Effector memory CD8-positive, alpha-beta T cell (primary cell): ENCODE measurements at regions not wholly inside any gene's neighbourhood (a gene's known extent, or its start where the extent isn't known, plus 50 kb on each side); places are given as distances from the start of the nearest gene placed in this dataset.
"Not testable (repeated sequence)": the region's sequence is repeated elsewhere in the genome, so short reads cannot be mapped to it uniquely, and the experiment has no call there.

Source experiments
- ATAC-seq: fragments of 150-1000 bp; cut with Tn5 transposase; replicated peaks from 2 replicates; pipeline ENCODE4 v1.10.0; 2021; ENCODE audit warnings: mild to moderate bottlenecking, moderate library complexity
- DNase-seq, 3 experiments: peaks; one replicate each; pipeline ENCODE4 v3.0.0; 2021
- H3K27ac Mint-ChIP-seq, 2 donors: one replicate each; pipeline ENCODE4 v1.8.0; 2022; ENCODE audit warnings: mild to moderate bottlenecking in 2 of 2, mixed read lengths in 2 of 2, moderate library complexity in 2 of 2
- H3K27me3 Mint-ChIP-seq, 2 donors: one replicate each; pipeline ENCODE4 v1.8.0; 2022; ENCODE audit warnings: mixed read lengths in 2 of 2
- H3K36me3 Mint-ChIP-seq: one replicate; pipeline ENCODE4 v1.8.0; 2022; ENCODE audit warnings: mild to moderate bottlenecking, moderate library complexity, mixed read lengths; ENCODE audit not compliant: insufficient read depth
- H3K4me1 Mint-ChIP-seq, 2 donors: one replicate each; pipeline ENCODE4 v1.8.0; 2022; ENCODE audit warnings: low read depth in 2 of 2, mixed read lengths in 2 of 2
- H3K4me3 Mint-ChIP-seq, 2 donors: one replicate each; pipeline ENCODE4 v1.8.0; 2022; ENCODE audit warnings: mild to moderate bottlenecking in 2 of 2, mixed read lengths in 2 of 2, moderate library complexity in 2 of 2
- H3K9me3 Mint-ChIP-seq, 2 donors: one replicate each; pipeline ENCODE4 v1.8.0; 2022; ENCODE audit warnings: mixed read lengths in 2 of 2

DNA sequence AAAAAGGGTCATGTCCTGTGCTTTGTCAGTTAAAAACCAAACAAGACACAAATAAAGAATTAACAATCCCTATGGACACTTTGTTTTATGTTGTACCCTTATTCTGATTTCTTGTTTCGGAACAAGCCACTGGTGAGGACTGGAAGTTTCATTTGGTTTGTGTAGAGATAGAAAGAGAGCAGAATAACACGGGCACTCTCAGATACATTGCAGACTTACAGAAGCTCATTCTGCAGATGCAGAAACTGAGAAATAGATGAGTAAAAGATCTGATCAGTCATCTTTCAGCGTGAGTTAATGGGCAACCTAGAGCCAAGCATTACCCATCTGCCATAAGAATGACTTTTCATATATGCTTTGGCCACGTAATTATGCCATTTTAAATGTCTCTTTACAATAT is 407.6 kb downstream of the RAB38 start:
- H3K27ac Mint-ChIP-seq = no peak overlapping the region
- no peak for DNase-seq

DNA sequence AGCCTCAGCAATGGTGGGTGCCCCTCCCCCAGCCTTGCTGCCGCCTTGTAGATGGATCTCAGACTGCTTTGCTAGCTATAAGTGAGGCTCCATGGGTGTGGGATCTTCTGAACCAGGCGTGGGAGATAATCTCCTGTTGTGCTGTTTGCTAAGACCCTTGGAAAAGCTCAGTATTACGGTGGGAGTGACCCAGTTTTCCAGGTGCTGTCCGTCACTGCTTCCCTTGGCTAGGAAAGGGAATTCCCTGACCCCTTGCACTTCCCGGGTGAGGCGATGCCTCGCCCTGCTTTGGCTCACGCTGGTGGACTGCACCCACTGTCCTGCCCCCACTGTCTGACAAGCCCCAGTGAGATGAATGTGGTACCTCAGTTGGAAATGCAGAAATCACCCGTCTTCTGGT is 411.2 kb downstream of the RAB38 start:
- H3K4me3 Mint-ChIP-seq, H3K9me3 Mint-ChIP-seq, ATAC-seq, DNase-seq, H3K27me3 Mint-ChIP-seq, H3K27ac Mint-ChIP-seq, H3K4me1 Mint-ChIP-seq, H3K36me3 Mint-ChIP-seq: not testable (repeated sequence)

More for the DNA sequence above, 407.6 kb downstream of the RAB38 start:
- no peaks in the 10 kb centered on the region for H3K36me3 Mint-ChIP-seq
- ATAC-seq = no peak
- no peak overlapping the region for H3K4me3 Mint-ChIP-seq
- H3K9me3 Mint-ChIP-seq = peaks cover 0 to 6% of the 10 kb centered on the region in 2 donors
- no peaks in the 10 kb centered on the region for H3K27me3 Mint-ChIP-seq
- H3K4me1 Mint-ChIP-seq = no peaks in the 10 kb centered on the region

- H3K27me3 Mint-ChIP-seq = no peaks in the 10 kb centered on the region
- H3K36me3 Mint-ChIP-seq = no peaks in the 10 kb centered on the region
- H3K27ac Mint-ChIP-seq = no peak overlapping the region
- H3K9me3 Mint-ChIP-seq = peaks cover 0 to 2% of the 10 kb centered on the region in 2 donors
- no peak for ATAC-seq
- no peak overlapping the region for H3K4me3 Mint-ChIP-seq
- H3K4me1 Mint-ChIP-seq = no peaks in the 10 kb centered on the region
- no peak for DNase-seq
Observed at GRCh38 chr11:87754685-87755084, 420.6 kb downstream of the RAB38 start.

DNA sequence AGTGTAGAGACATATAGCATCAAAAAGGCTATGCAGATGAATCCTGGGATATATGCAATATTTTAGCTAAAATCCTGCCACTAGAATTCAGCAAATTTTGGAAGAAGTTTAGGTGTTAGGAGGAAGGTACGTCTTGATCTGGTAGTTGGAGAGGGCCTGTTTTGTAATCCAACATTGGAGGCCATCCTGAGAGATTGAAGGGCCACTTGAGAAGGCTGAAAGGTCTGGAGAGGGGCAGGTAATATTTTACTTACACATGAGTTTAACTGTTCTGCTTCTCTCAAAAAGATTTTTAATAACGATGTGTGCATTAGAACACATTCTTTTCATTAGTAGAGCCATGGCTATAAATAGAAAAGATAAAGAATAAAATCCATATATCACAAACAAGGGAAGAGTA is 422.1 kb downstream of the RAB38 start:
- no peak for DNase-seq
- Mint-ChIP-seq H3K4me1 (no peaks in the 10 kb centered on the region), H3K9me3 (no peaks in the 10 kb centered on the region), H3K36me3 (no peaks in the 10 kb centered on the region), H3K27ac (no peak overlapping the region), H3K4me3 (no peak overlapping the region), H3K27me3 (no peaks in the 10 kb centered on the region)
- ATAC-seq = no peak

- no peak for ATAC-seq
- no peaks in the 10 kb centered on the region for H3K9me3 Mint-ChIP-seq
- no peak for DNase-seq
- no peaks in the 10 kb centered on the region for H3K4me1 Mint-ChIP-seq
- H3K27me3 Mint-ChIP-seq = no peaks in the 10 kb centered on the region
- H3K36me3 Mint-ChIP-seq = no peaks in the 10 kb centered on the region
- no peak overlapping the region for H3K27ac Mint-ChIP-seq
- no peak overlapping the region for H3K4me3 Mint-ChIP-seq
Observed at GRCh38 chr11:87743007-87743406, 432.2 kb downstream of the RAB38 start.

DNA sequence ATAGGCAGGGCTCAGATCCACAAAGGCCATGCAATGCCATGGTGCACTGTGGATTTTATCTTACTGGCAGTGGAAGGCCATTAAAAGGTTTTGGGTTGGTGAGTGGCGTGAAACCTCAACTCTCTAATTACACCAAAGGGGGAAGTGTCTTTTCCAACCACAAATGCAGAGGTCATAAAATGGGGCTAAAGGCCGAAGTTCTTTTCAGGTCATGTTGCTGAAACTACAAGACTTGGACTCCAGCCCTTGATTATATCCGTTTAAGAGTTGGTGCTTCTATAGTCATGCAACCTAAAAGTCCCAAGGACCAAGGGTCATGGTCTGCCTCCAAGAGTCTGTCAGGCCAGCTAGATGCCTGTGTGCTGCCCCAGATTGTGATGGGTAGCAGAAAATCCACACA is 434.3 kb downstream of the RAB38 start:
- no peaks in the 10 kb centered on the region for H3K27me3 Mint-ChIP-seq
- no peak overlapping the region for H3K27ac Mint-ChIP-seq
- H3K9me3 Mint-ChIP-seq = no peaks in the 10 kb centered on the region
- H3K4me1 Mint-ChIP-seq = no peaks in the 10 kb centered on the region
- ATAC-seq = no peak
- H3K36me3 Mint-ChIP-seq = no peaks in the 10 kb centered on the region
- no peak for DNase-seq
- H3K4me3 Mint-ChIP-seq = no peak overlapping the region

- H3K9me3 Mint-ChIP-seq = no peaks in the 10 kb centered on the region
- DNase-seq (no peak), ATAC-seq (no peak)
- no peaks in the 10 kb centered on the region for H3K36me3 Mint-ChIP-seq
- no peak overlapping the region for H3K4me3 Mint-ChIP-seq
- no peaks in the 10 kb centered on the region for H3K27me3 Mint-ChIP-seq
- H3K4me1 Mint-ChIP-seq = no peaks in the 10 kb centered on the region
- H3K27ac Mint-ChIP-seq = no peak overlapping the region
Observed at GRCh38 chr11:87740451-87740850, 434.8 kb downstream of the RAB38 start.

DNA sequence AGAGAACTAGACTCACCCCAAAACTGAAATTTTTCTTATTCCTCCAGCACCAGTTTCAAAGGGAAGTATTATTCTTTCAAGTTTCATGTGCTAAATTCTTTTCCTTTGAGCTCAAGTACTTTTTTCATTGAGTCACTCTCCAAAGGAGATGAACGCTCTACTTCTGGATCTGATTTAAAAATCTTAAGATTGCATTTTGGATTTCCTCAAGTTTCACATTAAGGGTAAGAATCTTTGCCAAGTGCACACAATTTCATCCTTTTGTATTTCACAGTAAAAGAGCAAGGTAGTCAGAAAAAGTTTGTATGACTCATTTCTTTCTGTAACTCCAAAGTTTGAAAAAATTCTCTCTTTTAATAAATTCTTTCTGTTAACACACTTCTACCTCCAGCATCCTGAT is 435.5 kb downstream of the RAB38 start:
- no peaks in the 10 kb centered on the region for H3K4me1 Mint-ChIP-seq
- no peaks in the 10 kb centered on the region for H3K36me3 Mint-ChIP-seq
- H3K9me3 Mint-ChIP-seq = no peaks in the 10 kb centered on the region
- H3K4me3 Mint-ChIP-seq = no peak overlapping the region
- ATAC-seq (no peak), DNase-seq (no peak)
- H3K27me3 Mint-ChIP-seq = no peaks in the 10 kb centered on the region
- H3K27ac Mint-ChIP-seq = no peak overlapping the region

- no peak for ATAC-seq
- no peak overlapping the region for H3K27ac Mint-ChIP-seq
- no peaks in the 10 kb centered on the region for H3K36me3 Mint-ChIP-seq
- H3K4me1 Mint-ChIP-seq = no peaks in the 10 kb centered on the region
- DNase-seq = no peak
- no peaks in the 10 kb centered on the region for H3K27me3 Mint-ChIP-seq
- H3K4me3 Mint-ChIP-seq = no peak overlapping the region
- H3K9me3 Mint-ChIP-seq = no peaks in the 10 kb centered on the region
Observed at GRCh38 chr11:87739261-87739660, 436.0 kb downstream of the RAB38 start.

DNA sequence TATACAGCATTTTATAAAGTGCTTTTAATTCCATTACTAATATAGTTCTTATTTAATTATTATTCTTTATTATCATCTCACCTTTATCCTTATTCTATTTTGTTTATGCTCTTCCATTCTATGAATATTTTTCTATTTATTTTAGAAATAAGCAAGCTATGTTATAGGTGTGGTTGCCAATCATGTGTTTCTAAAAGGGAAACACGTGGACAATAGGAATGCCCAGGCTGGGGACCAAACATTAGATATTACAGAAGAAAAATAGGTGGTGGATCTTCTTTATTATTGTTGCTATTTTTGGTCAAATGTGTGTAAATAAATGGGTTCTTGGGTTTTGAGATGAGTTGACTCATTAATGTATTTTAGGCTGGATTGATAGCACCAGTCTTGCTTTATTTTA is 438.3 kb downstream of the RAB38 start:
- Mint-ChIP-seq H3K27me3 (no peaks in the 10 kb centered on the region), H3K27ac (no peak overlapping the region), H3K4me1 (no peaks in the 10 kb centered on the region), H3K9me3 (no peaks in the 10 kb centered on the region), H3K36me3 (no peaks in the 10 kb centered on the region), H3K4me3 (no peak overlapping the region)
- no peak for ATAC-seq
- no peak for DNase-seq

GRCh38 chr11:87726506-87726905 is 448.7 kb downstream of the RAB38 start:
- no peaks in the 10 kb centered on the region for H3K27me3 Mint-ChIP-seq
- no peak for DNase-seq
- no peak overlapping the region for H3K27ac Mint-ChIP-seq
- ATAC-seq = no peak
- no peak overlapping the region for H3K4me3 Mint-ChIP-seq
- H3K9me3 Mint-ChIP-seq = no peaks in the 10 kb centered on the region
- no peaks in the 10 kb centered on the region for H3K4me1 Mint-ChIP-seq
- no peaks in the 10 kb centered on the region for H3K36me3 Mint-ChIP-seq

GRCh38 chr11:87724358-87724757 is 450.9 kb downstream of the RAB38 start:
- DNase-seq (no peak), ATAC-seq (no peak)
- Mint-ChIP-seq H3K36me3 (no peaks in the 10 kb centered on the region), H3K27ac (no peak overlapping the region), H3K9me3 (no peaks in the 10 kb centered on the region), H3K27me3 (no peaks in the 10 kb centered on the region), H3K4me1 (no peaks in the 10 kb centered on the region), H3K4me3 (no peak overlapping the region)

- ATAC-seq (no peak), DNase-seq (no peak)
- no peak overlapping the region for H3K4me3 Mint-ChIP-seq
- no peaks in the 10 kb centered on the region for H3K27me3 Mint-ChIP-seq
- H3K36me3 Mint-ChIP-seq = no peaks in the 10 kb centered on the region
- H3K27ac Mint-ChIP-seq = no peak overlapping the region
- no peaks in the 10 kb centered on the region for H3K4me1 Mint-ChIP-seq
- H3K9me3 Mint-ChIP-seq = no peaks in the 10 kb centered on the region
Observed at GRCh38 chr11:87722756-87723565, 452.3 kb downstream of the RAB38 start.

- Mint-ChIP-seq H3K27ac (no peak overlapping the region), H3K9me3 (no peaks in the 10 kb centered on the region), H3K4me3 (no peak overlapping the region), H3K27me3 (no peaks in the 10 kb centered on the region), H3K36me3 (no peaks in the 10 kb centered on the region), H3K4me1 (no peaks in the 10 kb centered on the region)
- ATAC-seq (no peak), DNase-seq (no peak)
Observed at GRCh38 chr11:87719326-87720073, 455.7 kb downstream of the RAB38 start.
